Panc1 (cell line): ENCODE measurements at regions not wholly inside any gene's neighbourhood (a gene's known extent, or its start where the extent isn't known, plus 50 kb on each side); places are given as distances from the start of the nearest gene placed in this dataset.

Source experiments
- ATAC-seq: fragments of 200-7000 bp; cut with Tn5 transposase; 2 replicates; pipeline ENCODE4 v1.9.1; 2020; ENCODE audit warnings: mild to moderate bottlenecking, moderate library complexity
- BruUV-seq: library from RNA; stranded (reverse); fragments of 400-500 nt; replicated peaks from 2 replicates; lab custom pipeline; 2021; lab: Mats Ljungman, UMichigan
- CTCF ChIA-PET: fragments of 300-600 bp; sonication (Branson Sonifier 250); formaldehyde crosslinking; loops from one replicate; lab custom pipeline; 2022; ENCODE audit warnings: antibody characterized with exemption; lab: Charles Lee
- POLR2A ChIA-PET: fragments of 300-600 bp; sonication (Branson Sonifier 250); formaldehyde crosslinking; loops from one replicate; lab custom pipeline; 2022; ENCODE audit warnings: antibody characterized with exemption; lab: Charles Lee
- DNase-seq: peaks from one replicate; pipeline ENCODE4 v3.0.0-alpha.2; 2010; ENCODE audit warnings: low read depth, low spot score
- H3K27ac ChIP-seq: 2 replicates; pipeline ENCODE4 v1.5.1; 2011; ENCODE audit warnings: mild to moderate bottlenecking, low read length, inconsistent platforms
- H3K27me3 ChIP-seq: fragments of 200-500 bp; sonication (Bioruptor generic); 2 replicates; pipeline ENCODE4 v1.6.0; 2014; ENCODE audit warnings: low read length, inconsistent platforms; ENCODE audit not compliant: control insufficient read depth, insufficient read depth
- H3K36me3 ChIP-seq: fragments of 200-500 bp; sonication (Bioruptor generic); 2 replicates; pipeline ENCODE4 v1.5.1; 2014; ENCODE audit warnings: inconsistent platforms, mild to moderate bottlenecking, low read length, moderate library complexity; ENCODE audit not compliant: control insufficient read depth, insufficient read depth
- H3K4me1 ChIP-seq: 2 replicates; pipeline ENCODE4 v1.5.1; 2011; ENCODE audit warnings: inconsistent platforms, mild to moderate bottlenecking, low read length, moderate library complexity; ENCODE audit not compliant: control insufficient read depth, insufficient read depth
- H3K4me3 ChIP-seq, 2 experiments: 2 replicates each; pipeline ENCODE4 v1.5.1; 2011 to 2012; ENCODE audit warnings: low read depth in 2 of 2, low read length in 2 of 2, mild to moderate bottlenecking in 2 of 2, inconsistent platforms in 1 of 2, moderate library complexity in 1 of 2
- H3K9me3 ChIP-seq: fragments of 200-500 bp; sonication (Bioruptor generic); 2 replicates; pipeline ENCODE4 v1.5.1; 2014; ENCODE audit warnings: low read depth, mild to moderate bottlenecking, inconsistent platforms, low read length, moderate library complexity; ENCODE audit not compliant: control insufficient read depth, insufficient read depth
- CTCF ChIP-seq: fragments of 450-650 bp; IDR thresholded peaks from 2 replicates; pipeline ENCODE4 v1.5.1; 2017; ENCODE audit warnings: mild to moderate bottlenecking
- POLR2AphosphoS5 ChIP-seq: IDR thresholded peaks from 2 replicates; pipeline ENCODE4 v1.6.1; 2012; ENCODE audit warnings: mild to moderate bottlenecking, low read depth, low read length, moderate library complexity
- SIN3A ChIP-seq: IDR thresholded peaks from 2 replicates; pipeline ENCODE4 v1.6.1; 2012; ENCODE audit warnings: low read depth, mild to moderate bottlenecking, low read length, moderate library complexity, borderline replicate concordance; ENCODE audit not compliant: insufficient read depth
- TCF7L2 ChIP-seq: IDR thresholded peaks from 2 replicates; pipeline ENCODE4 v1.6.1; 2011; ENCODE audit warnings: mild to moderate bottlenecking, low read depth, low read length, inconsistent platforms
- in situ Hi-C: cut with HindIII; loops from 2 replicates; pipeline ENCODE4 v1.10.0; 2016; ENCODE audit warnings: low sequenced_read_pairs, low pct_unique_long_range_greater_than_20kb
- intact Hi-C: fragments of 100-400 bp; cut with micrococcal nuclease; formaldehyde crosslinking; loops from one replicate; pipeline ENCODE4 v1.10.0; 2022; ENCODE audit not compliant: unreplicated experiment
- TF ChIP-seq, protein P1 (sequence below), 2 experiments: IDR thresholded peaks; 2 replicates each; pipeline ENCODE4 v1.6.1; 2011 to 2012; ENCODE audit warnings: low read depth in 2 of 2, control low read depth in 1 of 2, low read length in 1 of 2, mild to moderate bottlenecking in 1 of 2, moderate library complexity in 1 of 2; ENCODE audit not compliant: insufficient read depth in 1 of 2

DNA sequence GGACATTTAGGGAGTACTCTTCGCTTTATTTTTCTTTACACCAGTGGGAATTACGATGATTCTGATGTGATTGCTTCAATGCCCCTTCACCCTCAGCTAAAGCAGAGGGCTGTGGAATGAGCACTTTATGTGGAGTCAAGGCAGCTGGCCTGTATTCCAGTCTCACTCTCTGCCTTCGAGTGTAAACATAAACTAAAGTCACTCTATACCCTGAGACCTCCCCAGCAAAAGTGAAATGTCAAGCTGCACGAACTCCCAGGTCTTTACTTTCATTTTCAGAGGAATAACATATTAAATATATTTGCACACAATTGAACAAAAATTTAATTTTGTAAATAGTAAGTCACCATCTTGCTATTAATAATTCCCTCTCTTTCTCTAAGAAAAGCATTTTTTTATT is 557.1 kb downstream of the DACH1 start:
- Histone ChIP-seq H3K27me3 (no peaks in the 10 kb centered on the region), H3K4me3 (peak overlapping the region in 1 of 2 experiments; percentile 18; a peak in 1 of 4 replicates), H3K9me3 (no peaks in the 10 kb centered on the region), H3K36me3 (no peaks in the 10 kb centered on the region), H3K27ac (no peak overlapping the region), H3K4me1 (no peaks in the 10 kb centered on the region)
- CTCF ChIA-PET: no interaction called here
- intact Hi-C loops: no loop called here
- TF ChIP-seq SIN3A (no peak), TCF7L2 (no peak)
- TF ChIP-seq, protein P1, sequence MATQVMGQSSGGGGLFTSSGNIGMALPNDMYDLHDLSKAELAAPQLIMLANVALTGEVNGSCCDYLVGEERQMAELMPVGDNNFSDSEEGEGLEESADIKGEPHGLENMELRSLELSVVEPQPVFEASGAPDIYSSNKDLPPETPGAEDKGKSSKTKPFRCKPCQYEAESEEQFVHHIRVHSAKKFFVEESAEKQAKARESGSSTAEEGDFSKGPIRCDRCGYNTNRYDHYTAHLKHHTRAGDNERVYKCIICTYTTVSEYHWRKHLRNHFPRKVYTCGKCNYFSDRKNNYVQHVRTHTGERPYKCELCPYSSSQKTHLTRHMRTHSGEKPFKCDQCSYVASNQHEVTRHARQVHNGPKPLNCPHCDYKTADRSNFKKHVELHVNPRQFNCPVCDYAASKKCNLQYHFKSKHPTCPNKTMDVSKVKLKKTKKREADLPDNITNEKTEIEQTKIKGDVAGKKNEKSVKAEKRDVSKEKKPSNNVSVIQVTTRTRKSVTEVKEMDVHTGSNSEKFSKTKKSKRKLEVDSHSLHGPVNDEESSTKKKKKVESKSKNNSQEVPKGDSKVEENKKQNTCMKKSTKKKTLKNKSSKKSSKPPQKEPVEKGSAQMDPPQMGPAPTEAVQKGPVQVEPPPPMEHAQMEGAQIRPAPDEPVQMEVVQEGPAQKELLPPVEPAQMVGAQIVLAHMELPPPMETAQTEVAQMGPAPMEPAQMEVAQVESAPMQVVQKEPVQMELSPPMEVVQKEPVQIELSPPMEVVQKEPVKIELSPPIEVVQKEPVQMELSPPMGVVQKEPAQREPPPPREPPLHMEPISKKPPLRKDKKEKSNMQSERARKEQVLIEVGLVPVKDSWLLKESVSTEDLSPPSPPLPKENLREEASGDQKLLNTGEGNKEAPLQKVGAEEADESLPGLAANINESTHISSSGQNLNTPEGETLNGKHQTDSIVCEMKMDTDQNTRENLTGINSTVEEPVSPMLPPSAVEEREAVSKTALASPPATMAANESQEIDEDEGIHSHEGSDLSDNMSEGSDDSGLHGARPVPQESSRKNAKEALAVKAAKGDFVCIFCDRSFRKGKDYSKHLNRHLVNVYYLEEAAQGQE (IDR thresholded peaks at IDR 0.05; ENCODE audit: insufficient read depth in 1 of 2, low read depth in 2 of 2, low read length in 1 of 2): no peak
- BruUV-seq: no TSS peak
- POLR2A ChIA-PET: no interaction called here
- DNase-seq: no peak
- no peak for ATAC-seq
- in situ Hi-C loops: no loop called here

- H3K4me1 ChIP-seq: no peaks in the 10 kb centered on the region
- POLR2A ChIA-PET: no interaction called here
These were observed 560.2 kb downstream of the DACH1 start for GRCh38 chr13:71306821-71307220.

More at GRCh38 chr13:71306821-71307220, 560.2 kb downstream of the DACH1 start:
- TF ChIP-seq, protein P1 (IDR thresholded peaks at IDR 0.05; ENCODE audit: insufficient read depth in 1 of 2, low read depth in 2 of 2, low read length in 1 of 2): no peak
- TF ChIP-seq SIN3A (no peak), CTCF (no peak), POLR2AphosphoS5 (no peak), TCF7L2 (no peak)
- intact Hi-C loops: no loop called here
- no peak overlapping the region for H3K4me3 ChIP-seq
- no peaks in the 10 kb centered on the region for H3K27me3 ChIP-seq
- no peak overlapping the region for H3K27ac ChIP-seq
- H3K9me3 ChIP-seq: no peaks in the 10 kb centered on the region
- no TSS peak for BruUV-seq
- in situ Hi-C loops: no loop called here
- DNase-seq: no peak
- no peak for ATAC-seq
- CTCF ChIA-PET: no interaction called here
- no peaks in the 10 kb centered on the region for H3K36me3 ChIP-seq
